GM12878 (cell line): ENCODE measurements at regions not wholly inside any gene's neighbourhood (a gene's known extent, or its start where the extent isn't known, plus 50 kb on each side); places are given as distances from the start of the nearest gene placed in this dataset.

Source experiments
- ATAC-seq: fragments of 200-7000 bp; cut with Tn5 transposase; 3 replicates; pipeline ENCODE4 v1.9.1; 2020; ENCODE audit warnings: mild to moderate bottlenecking, moderate library complexity
- BruUV-seq: library from RNA; stranded (reverse); fragments of 400-500 nt; replicated peaks from 2 replicates; lab custom pipeline; 2021; lab: Mats Ljungman, UMichigan
- CTCF ChIA-PET: fragments of 300-600 bp; sonication (Branson Sonifier 250); formaldehyde crosslinking; extraction: SDS; loops from one replicate; lab custom pipeline; 2021; ENCODE audit warnings: inconsistent platforms; lab: Yijun Ruan, JAX
- POLR2A ChIA-PET: fragments of 350-600 bp; formaldehyde crosslinking; extraction: SDS; loops from one replicate; lab custom pipeline; 2021; ENCODE audit warnings: inconsistent platforms; lab: Charles Lee
- RAD21 ChIA-PET: fragments of 300-600 bp; sonication (Branson Sonifier 250); formaldehyde crosslinking; loops from one replicate; lab custom pipeline; 2023; ENCODE audit warnings: antibody characterized with exemption; ENCODE audit not compliant: unreplicated experiment; lab: Charles Lee
- SMC1A ChIA-PET: fragments of 300-600 bp; sonication (Branson Sonifier 250); formaldehyde crosslinking; loops from one replicate; lab custom pipeline; 2023; ENCODE audit not compliant: unreplicated experiment, uncharacterized antibody; lab: Charles Lee
- DNase-seq: peaks from one replicate; pipeline ENCODE4 v3.0.0-alpha.2; 2011; ENCODE audit warnings: low read depth, low spot score
- FAIRE-seq: peaks from 3 replicates; lab custom pipeline; 2011; peaks lifted over from hg19 to GRCh38; lab: Jason Lieb, UNC
- H2AFZ ChIP-seq: 2 replicates; pipeline ENCODE4 v1.6.0; 2011; ENCODE audit warnings: low read depth, low read length, control low read depth; ENCODE audit not compliant: control insufficient read depth
- H3K27ac ChIP-seq: 2 replicates; pipeline ENCODE4 v1.5.1; 2011; ENCODE audit warnings: control low read depth; ENCODE audit not compliant: control insufficient read depth, insufficient read depth
- H3K27me3 ChIP-seq, 2 experiments: replicated peaks in 1 of 2; 2 replicates each; pipeline versions ENCODE4 v1.6.0 to v1.6.1; 2011; ENCODE audit warnings: low read length in 1 of 2; ENCODE audit not compliant: control insufficient read depth in 2 of 2, insufficient read depth in 2 of 2
- H3K36me3 ChIP-seq, 2 experiments: 2 replicates each; pipeline ENCODE4 v1.5.1; 2011; ENCODE audit warnings: low read length in 1 of 2; ENCODE audit not compliant: control insufficient read depth in 2 of 2, insufficient read depth in 2 of 2
- H3K4me1 ChIP-seq: 2 replicates; pipeline ENCODE4 v1.6.1; 2011; ENCODE audit warnings: mild to moderate bottlenecking, low read length, moderate library complexity, mixed read lengths; ENCODE audit not compliant: control insufficient read depth, insufficient read depth
- H3K4me2 ChIP-seq: 2 replicates; pipeline ENCODE4 v1.6.0; 2011; ENCODE audit warnings: control low read depth; ENCODE audit not compliant: control insufficient read depth, insufficient read depth
- H3K4me3 ChIP-seq: fragments of 200-600 bp; sonication (generic); 2 replicates; pipeline ENCODE4 v1.5.1; 2016
- H3K79me2 ChIP-seq: 2 replicates; pipeline ENCODE4 v1.6.0; 2011; ENCODE audit warnings: low read length; ENCODE audit not compliant: control insufficient read depth, insufficient read depth
- H3K9ac ChIP-seq: 2 replicates; pipeline ENCODE4 v1.8.0; 2011; ENCODE audit warnings: low read length, control low read depth, mixed read lengths; ENCODE audit not compliant: control insufficient read depth, insufficient read depth
- H3K9me3 ChIP-seq: replicated peaks from 3 replicates; pipeline ENCODE4 v1.5.1; 2011; ENCODE audit warnings: mild to moderate bottlenecking, low read length; ENCODE audit not compliant: control insufficient read depth, insufficient read depth
- H4K20me1 ChIP-seq: 2 replicates; pipeline ENCODE4 v1.6.0; 2011; ENCODE audit not compliant: control insufficient read depth, insufficient read depth
- CBFB ChIP-seq: IDR thresholded peaks from 2 replicates; pipeline ENCODE4 v1.6.1; 2016; ENCODE audit warnings: antibody characterized with exemption, low read depth
- EZH2 ChIP-seq: IDR thresholded peaks from 2 replicates; pipeline ENCODE4 v1.6.1; 2012; ENCODE audit warnings: low read depth, mild to moderate bottlenecking, control low read depth, inconsistent platforms, low read length, borderline replicate concordance; ENCODE audit not compliant: control insufficient read depth
- FOXM1 ChIP-seq: IDR thresholded peaks from 2 replicates; pipeline ENCODE4 v1.6.1; 2012; ENCODE audit warnings: low read depth, mild to moderate bottlenecking, inconsistent platforms, low read length, moderate library complexity
- IKZF2 ChIP-seq, 2 experiments: fragments of 450-650 bp; IDR thresholded peaks; 2 replicates each; pipeline ENCODE4 v1.6.1; 2017; ENCODE audit warnings: mild to moderate bottlenecking in 2 of 2, moderate library complexity in 2 of 2
- KDM1A ChIP-seq: fragments of 200-600 bp; sonication (generic); IDR thresholded peaks from 2 replicates; pipeline ENCODE4 v1.6.1; 2016; ENCODE audit warnings: borderline replicate concordance
- MXI1 ChIP-seq: fragments of 150-350 bp; IDR thresholded peaks from 2 replicates; pipeline ENCODE4 v1.6.1; 2011; ENCODE audit warnings: low read depth, mild to moderate bottlenecking, inconsistent platforms, low read length, improper control_type of control experiment
- NR2F1 ChIP-seq: fragments of 450-650 bp; conservative IDR thresholded peaks from 2 replicates; pipeline ENCODE4 v1.6.1; 2017; ENCODE audit warnings: mild to moderate bottlenecking
- NRF1 ChIP-seq: conservative IDR thresholded peaks from 2 replicates; pipeline ENCODE4 v1.6.1; 2011; ENCODE audit warnings: mild to moderate bottlenecking, low read depth, low read length, improper control_type of control experiment
- RAD51 ChIP-seq: fragments of 450-650 bp; IDR thresholded peaks from 2 replicates; pipeline ENCODE4 v1.6.1; 2016; ENCODE audit warnings: moderate library complexity, mild to moderate bottlenecking, inconsistent platforms
- USF1 ChIP-seq: IDR thresholded peaks from 2 replicates; pipeline ENCODE4 v1.6.1; 2011; ENCODE audit warnings: borderline replicate concordance, low read depth, mild to moderate bottlenecking, moderate library complexity, mixed read lengths, low read length; ENCODE audit not compliant: insufficient read depth; ENCODE audit errors: extremely low read length
- ZBED1 ChIP-seq: IDR thresholded peaks from 2 replicates; pipeline ENCODE4 v1.6.1; 2016; ENCODE audit warnings: borderline replicate concordance
- WGBS: methylation state at CpG from one replicate; pipeline ENCODE4 v1.1.6; 2016; ENCODE audit warnings: low lambda C conversion rate; ENCODE audit not compliant: insufficient replicate concordance, insufficient coverage; ENCODE audit errors: missing lambda C conversion rate; 5-methylcytosine and 5-hydroxymethylcytosine counted together
- in situ Hi-C: fragments of 300-500 bp; cut with MboI; formaldehyde crosslinking; loops from 9 replicates; pipeline ENCODE4 v1.14.3; 2018; ENCODE audit warnings: mixed read lengths
- intact Hi-C: fragments of 100-400 bp; cut with micrococcal nuclease; formaldehyde crosslinking; loops from one replicate; pipeline ENCODE4 v1.14.2; 2022; ENCODE audit not compliant: unreplicated experiment

- TF ChIP-seq USF1 = no peak
- TF ChIP-seq NRF1 = no peak
- no peak for TF ChIP-seq EZH2
- no peak for TF ChIP-seq KDM1A
- TF ChIP-seq MXI1 = no peak
- no peak for TF ChIP-seq NR2F1
- TF ChIP-seq CBFB = no peak
- TF ChIP-seq IKZF2 (IDR thresholded peaks at IDR 0.05) = no peak
- no peak for TF ChIP-seq ZBED1
- no peak for TF ChIP-seq FOXM1
- TF ChIP-seq, all 136 proteins: peak for 0
These were observed 555.3 kb downstream of the MIAT start (continued) for GRCh38 chr22:27212617-27213177.

- DNase-seq (no peak), FAIRE-seq (no peak), ATAC-seq (no peak)
- no peak for TF ChIP-seq RAD51
- no peaks in the 10 kb centered on the region for H3K36me3 ChIP-seq
- H3K27me3 ChIP-seq = no peaks in the 10 kb centered on the region
- RAD21 ChIA-PET = no interaction called here
- no peaks in the 10 kb centered on the region for H3K79me2 ChIP-seq
- H2AFZ ChIP-seq = no peak overlapping the region
- WGBS = 2% methylated on average over 4 of the region's 4 CpGs
- H4K20me1 ChIP-seq = no peaks in the 10 kb centered on the region
- H3K4me2 ChIP-seq = no peak overlapping the region
- SMC1A ChIA-PET = no interaction called here
- intact Hi-C loops (no loop called here), in situ Hi-C loops (no loop called here)
- no peak overlapping the region for H3K27ac ChIP-seq
- no peaks in the 10 kb centered on the region; the same call in 2 of the 3 replicates for H3K9me3 ChIP-seq
- no peaks in the 10 kb centered on the region for H3K4me1 ChIP-seq
- CTCF ChIA-PET = no interaction called here
- no TSS peak for BruUV-seq
- POLR2A ChIA-PET = no interaction called here
- no peak overlapping the region for H3K4me3 ChIP-seq
- no peak overlapping the region for H3K9ac ChIP-seq
These were observed 555.9 kb downstream of the MIAT start for GRCh38 chr22:27213294-27213693.
